ENCODE measurements at regions not wholly inside any gene's neighbourhood (a gene's known extent, or its start where the extent isn't known, plus 50 kb on each side); places are given as distances from the start of the nearest gene placed in this dataset.

GRCh38 chr10:128304271-128304670 lies 178.0 kb upstream of the MKI67 start:
- TF ChIP-seq, protein P1, sequence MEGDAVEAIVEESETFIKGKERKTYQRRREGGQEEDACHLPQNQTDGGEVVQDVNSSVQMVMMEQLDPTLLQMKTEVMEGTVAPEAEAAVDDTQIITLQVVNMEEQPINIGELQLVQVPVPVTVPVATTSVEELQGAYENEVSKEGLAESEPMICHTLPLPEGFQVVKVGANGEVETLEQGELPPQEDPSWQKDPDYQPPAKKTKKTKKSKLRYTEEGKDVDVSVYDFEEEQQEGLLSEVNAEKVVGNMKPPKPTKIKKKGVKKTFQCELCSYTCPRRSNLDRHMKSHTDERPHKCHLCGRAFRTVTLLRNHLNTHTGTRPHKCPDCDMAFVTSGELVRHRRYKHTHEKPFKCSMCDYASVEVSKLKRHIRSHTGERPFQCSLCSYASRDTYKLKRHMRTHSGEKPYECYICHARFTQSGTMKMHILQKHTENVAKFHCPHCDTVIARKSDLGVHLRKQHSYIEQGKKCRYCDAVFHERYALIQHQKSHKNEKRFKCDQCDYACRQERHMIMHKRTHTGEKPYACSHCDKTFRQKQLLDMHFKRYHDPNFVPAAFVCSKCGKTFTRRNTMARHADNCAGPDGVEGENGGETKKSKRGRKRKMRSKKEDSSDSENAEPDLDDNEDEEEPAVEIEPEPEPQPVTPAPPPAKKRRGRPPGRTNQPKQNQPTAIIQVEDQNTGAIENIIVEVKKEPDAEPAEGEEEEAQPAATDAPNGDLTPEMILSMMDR (IDR thresholded peaks at IDR 0.05; ENCODE audit: low read length): no peak
- TF ChIP-seq EZH2 (IDR thresholded peaks at IDR 0.05; ENCODE audit: borderline replicate concordance, low read length): no peak
